ENCODE measurements at regions not wholly inside any gene's neighbourhood (a gene's known extent, or its start where the extent isn't known, plus 50 kb on each side); places are given as distances from the start of the nearest gene placed in this dataset.

GRCh38 chr9:81848472-81848871, 79.8 kb upstream of the SPATA31D4 start:
- DNase-seq, result no peak

- no peak for DNase-seq
These were observed 78.5 kb upstream of the SPATA31D4 start for GRCh38 chr9:81849631-81850259.

GRCh38 chr9:81850724-81851123, 77.5 kb upstream of the SPATA31D4 start:
- DNase-seq, result no peak

DNA sequence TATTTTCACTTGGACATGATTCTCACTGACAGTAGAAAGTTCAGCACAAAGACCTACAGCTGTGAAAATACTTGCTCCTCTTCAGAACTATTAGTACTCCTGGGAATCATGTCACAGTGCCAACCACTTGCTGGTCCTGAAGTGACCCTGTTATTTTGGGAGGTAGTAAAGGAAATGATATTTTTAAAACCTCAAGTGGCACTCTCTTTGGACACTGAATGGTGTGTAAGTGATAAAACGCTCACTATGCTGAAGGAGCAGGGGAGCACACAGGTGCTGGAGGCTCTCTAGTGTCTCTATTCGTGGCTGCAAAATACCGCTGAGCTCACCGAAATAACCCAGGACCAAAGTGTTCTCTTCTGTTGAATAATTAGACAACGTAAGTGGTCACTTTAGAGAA, 76.9 kb upstream of the SPATA31D4 start:
- no peak for DNase-seq

DNA sequence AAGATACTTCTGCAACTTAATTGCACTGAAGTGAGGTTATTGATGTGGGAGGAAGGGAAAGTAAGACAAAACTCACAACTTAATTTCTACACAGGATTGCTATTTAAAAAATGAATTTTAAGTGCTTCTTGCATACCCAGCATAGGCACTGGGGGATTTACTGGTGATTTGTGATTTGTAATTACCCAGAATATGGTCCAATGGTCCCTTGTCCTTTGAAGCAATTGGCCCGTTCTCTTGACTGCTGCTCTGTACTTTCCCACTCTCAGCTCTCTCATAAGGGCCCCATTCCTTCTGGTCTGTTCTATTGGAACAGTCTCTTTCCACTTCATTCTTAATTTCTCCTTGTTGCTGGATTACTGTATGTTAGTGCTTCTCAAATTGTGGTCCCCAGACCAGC, 75.4 kb upstream of the SPATA31D4 start:
- DNase-seq, result no peak

GRCh38 chr9:81855538-81855937, 72.7 kb upstream of the SPATA31D4 start:
- DNase-seq, result no peak

DNA sequence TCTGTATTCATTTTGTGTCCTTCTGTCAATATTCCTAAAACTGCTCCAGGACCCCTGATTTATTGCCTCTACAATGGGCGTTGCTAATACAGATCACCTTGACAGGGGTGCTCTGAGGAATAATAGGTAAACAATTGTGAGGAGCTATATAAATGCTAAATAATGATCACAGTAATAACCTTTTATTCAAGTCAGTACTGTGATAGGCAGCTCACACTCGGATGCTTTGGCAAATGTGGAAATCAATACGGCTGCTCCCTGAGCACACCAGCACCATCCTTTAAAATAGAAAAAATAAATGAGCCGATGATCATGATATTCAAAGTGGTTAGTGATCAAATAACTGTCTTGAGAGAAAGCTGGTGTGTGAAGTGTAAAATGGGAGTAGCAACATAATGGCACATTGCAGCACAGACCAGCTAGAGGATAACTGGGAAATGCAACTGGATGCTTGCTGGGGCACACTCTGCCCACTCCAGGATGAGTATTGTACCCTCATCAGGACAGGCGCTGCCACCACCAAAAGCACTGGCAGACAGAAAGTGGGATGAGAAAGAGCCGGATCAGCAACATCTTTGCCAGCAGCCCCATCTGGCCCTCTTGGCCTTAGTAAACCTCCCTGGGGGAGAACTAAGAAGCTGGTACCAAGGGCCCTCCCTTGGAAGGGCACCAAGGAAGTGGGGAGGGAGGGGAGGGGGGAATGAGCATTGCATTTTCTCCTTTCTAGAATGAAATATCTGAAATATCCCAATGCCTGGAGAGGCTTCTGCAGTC, 69.4 kb upstream of the SPATA31D4 start:
- no peak for DNase-seq

GRCh38 chr9:81860581-81860980, 67.6 kb upstream of the SPATA31D4 start:
- DNase-seq, result no peak

DNA sequence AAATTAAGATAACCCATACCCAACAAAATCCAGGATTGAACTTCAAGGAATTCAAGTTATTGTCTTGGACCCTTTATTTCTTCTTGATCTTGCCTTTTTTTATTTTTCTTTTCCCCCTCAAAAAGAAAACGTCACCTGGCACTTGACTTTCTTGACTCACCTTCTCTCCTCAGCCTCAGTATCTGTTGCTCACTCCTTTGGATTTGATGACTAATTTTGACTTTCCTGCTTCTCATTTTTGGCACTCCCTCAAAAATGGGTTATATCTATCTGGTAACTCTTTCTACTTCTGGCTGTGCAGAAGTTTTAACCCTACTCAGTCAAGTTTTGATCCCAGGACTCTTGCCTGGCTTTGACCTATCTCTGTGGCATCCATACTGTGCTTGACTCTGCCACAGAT, 66.6 kb upstream of the SPATA31D4 start:
- DNase-seq, result no peak

- no peak for DNase-seq
These were observed 60.1 kb upstream of the SPATA31D4 start for GRCh38 chr9:81868145-81868544.

GRCh38 chr9:81871695-81872094, 56.5 kb upstream of the SPATA31D4 start:
- DNase-seq, result no peak

- DNase-seq, result no peak
These were observed 54.0 kb upstream of the SPATA31D4 start for GRCh38 chr9:81874250-81874649.

GRCh38 chr9:81874931-81875330, 53.3 kb upstream of the SPATA31D4 start:
- no peak for DNase-seq

DNA sequence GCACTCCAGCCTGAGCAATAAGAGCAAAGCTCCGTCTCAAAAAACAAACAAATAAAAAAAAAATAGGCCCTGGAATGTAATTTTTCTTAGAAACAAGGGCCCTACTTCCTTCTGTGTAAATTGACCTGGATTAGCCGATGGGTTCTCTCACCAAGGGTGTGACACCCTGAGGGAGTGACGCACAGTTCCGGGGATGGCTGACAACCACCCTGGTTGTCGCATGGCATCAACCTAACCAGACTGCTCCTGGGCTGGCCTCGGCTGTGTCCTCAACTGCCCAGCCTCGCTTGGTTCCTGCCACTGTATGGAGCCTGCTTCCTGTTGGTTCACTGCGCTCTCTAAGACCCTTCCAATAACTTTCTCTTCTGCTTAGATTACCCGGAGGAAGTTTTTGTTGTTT, 51.2 kb upstream of the SPATA31D4 start:
- no peak for DNase-seq
